ENCODE measurements at regions not wholly inside any gene's neighbourhood (a gene's known extent, or its start where the extent isn't known, plus 50 kb on each side); places are given as distances from the start of the nearest gene placed in this dataset.

DNA sequence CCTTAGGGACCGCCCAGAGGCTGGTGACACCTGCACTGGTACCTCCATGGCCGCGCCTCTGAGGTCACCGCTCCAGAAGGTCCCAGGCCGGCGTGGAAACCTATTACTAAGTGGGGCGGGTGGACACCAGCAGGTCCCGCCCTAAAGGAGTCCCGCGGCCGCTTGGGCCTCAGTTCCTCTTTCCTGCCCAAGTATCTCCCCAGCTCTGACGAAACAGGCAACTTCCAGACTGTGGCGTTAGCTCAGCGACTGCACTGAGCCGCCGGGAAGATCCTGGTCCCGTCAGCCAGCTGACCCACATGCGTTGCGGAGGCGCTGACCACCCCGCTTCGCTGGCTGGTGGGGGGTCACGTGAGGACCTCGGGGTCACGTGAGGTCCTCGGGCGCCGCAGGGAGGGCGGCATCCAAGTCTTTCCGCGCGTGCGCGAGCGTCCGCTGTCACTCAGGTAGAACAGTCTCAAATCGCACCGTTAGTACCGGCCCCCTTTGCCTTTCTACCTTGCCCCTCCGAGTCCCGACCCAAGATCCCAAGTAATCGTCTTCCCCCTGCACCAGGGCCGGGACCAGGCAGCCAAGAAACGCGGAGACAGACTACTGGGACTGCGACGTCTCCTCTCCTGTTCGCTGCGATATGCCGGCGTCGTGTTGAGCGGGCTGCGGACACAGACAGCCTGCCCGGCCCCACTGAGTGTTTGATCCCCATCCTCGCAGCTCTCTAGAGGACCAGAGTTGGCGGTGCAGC, 53.7 kb upstream of the KDM4C start:
- ChIA-PET POLR2A (ENCODE audit: unreplicated experiment) (no interaction called here), CTCF (no interaction called here)
- intact Hi-C loops (cut with micrococcal nuclease), result no loop called here
- ATAC-seq (peak; percentile 80), DNase-seq (peak; percentile 35)
- Histone ChIP-seq H2AFZ (ENCODE audit: low read length) (peak overlapping the region; percentile 82), H3K27me3 (ENCODE audit: low read length) (no peaks in the 10 kb centered on the region), H3F3A (ENCODE audit: low read length, unreplicated experiment) (no peaks in the 10 kb centered on the region), H4K20me1 (ENCODE audit: low read length) (no peaks in the 10 kb centered on the region), H3K9ac (ENCODE audit: low read length) (no peak overlapping the region), H3K9me3 (ENCODE audit: low read length) (no peaks in the 10 kb centered on the region), H3K4me1 (ENCODE audit: insufficient read depth, low read length) (no peaks in the 10 kb centered on the region), H3K27ac (ENCODE audit: low read length) (no peak overlapping the region), H3K36me3 (ENCODE audit: low read depth, low read length) (no peaks in the 10 kb centered on the region), H3K79me2 (ENCODE audit: low read length) (no peaks in the 10 kb centered on the region), H3K9me2 (replicated peaks; ENCODE audit: low read length) (no peaks in the 10 kb centered on the region), H3K4me3 (ENCODE audit: low read length) (peak overlapping the region; percentile 61), H3K4me2 (ENCODE audit: low read length) (peak overlapping the region; percentile 83)
- TSS peak; percentile 66 for BruUV-seq (replicated peaks)
- TF ChIP-seq EZH2phosphoT487 (IDR thresholded peaks at IDR 0.05; ENCODE audit: borderline replicate concordance, low read length) (no peak), EZH2 (IDR thresholded peaks at IDR 0.05; ENCODE audit: low read length, unreplicated experiment) (no peak)
- TF ChIP-seq, protein P1, sequence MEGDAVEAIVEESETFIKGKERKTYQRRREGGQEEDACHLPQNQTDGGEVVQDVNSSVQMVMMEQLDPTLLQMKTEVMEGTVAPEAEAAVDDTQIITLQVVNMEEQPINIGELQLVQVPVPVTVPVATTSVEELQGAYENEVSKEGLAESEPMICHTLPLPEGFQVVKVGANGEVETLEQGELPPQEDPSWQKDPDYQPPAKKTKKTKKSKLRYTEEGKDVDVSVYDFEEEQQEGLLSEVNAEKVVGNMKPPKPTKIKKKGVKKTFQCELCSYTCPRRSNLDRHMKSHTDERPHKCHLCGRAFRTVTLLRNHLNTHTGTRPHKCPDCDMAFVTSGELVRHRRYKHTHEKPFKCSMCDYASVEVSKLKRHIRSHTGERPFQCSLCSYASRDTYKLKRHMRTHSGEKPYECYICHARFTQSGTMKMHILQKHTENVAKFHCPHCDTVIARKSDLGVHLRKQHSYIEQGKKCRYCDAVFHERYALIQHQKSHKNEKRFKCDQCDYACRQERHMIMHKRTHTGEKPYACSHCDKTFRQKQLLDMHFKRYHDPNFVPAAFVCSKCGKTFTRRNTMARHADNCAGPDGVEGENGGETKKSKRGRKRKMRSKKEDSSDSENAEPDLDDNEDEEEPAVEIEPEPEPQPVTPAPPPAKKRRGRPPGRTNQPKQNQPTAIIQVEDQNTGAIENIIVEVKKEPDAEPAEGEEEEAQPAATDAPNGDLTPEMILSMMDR (conservative IDR thresholded peaks at IDR 0.05; ENCODE audit: low read depth, low read length), result no peak

DNA sequence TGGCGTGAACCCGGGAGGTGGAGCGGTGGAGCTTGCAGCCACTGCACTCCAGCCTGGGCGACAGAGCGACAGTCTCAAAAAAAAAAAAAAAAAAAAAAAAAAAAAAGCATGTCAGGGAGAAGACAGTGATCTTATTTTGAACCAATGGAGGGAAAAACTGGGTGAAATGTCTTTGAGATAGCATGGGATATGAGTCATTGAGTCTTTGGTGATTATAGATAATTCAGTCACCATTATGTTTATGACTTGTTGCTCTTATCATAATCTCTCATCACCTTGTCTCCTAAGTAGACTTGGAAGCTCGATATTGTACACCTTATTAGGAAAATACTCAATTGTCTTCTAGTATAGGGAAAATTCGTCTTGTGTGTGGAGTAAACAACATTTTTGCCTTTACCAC, 55.1 kb upstream of the KDM4C start:
- ATAC-seq, result no peak
- TF ChIP-seq, protein P1 (conservative IDR thresholded peaks at IDR 0.05; ENCODE audit: low read depth, low read length), result no peak
- TF ChIP-seq EZH2phosphoT487 (IDR thresholded peaks at IDR 0.05; ENCODE audit: borderline replicate concordance, low read length), result no peak
- TF ChIP-seq EZH2 (IDR thresholded peaks at IDR 0.05; ENCODE audit: low read length, unreplicated experiment), result no peak

DNA sequence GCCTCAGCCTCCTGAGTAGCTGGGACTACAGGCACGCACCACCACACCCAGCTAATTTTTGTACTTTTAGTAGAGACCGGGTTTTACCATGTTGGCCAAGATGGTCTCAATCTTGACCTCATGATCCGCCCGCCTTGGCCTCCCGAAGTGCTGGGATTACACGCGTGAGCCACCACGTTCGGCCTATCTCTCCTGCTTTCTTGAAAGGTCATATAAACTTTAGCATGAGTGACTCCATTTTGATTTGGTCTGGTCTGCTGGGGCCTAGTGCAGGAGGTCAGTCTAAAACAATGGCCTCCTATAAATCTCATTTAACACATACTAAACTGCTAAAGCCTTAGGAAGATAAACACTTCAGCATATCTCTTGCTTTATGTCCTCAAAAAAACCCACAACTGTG, 50.6 kb upstream of the GLDC start:
- POLR2A ChIA-PET (ENCODE audit: unreplicated experiment), result no interaction called here

More for the DNA sequence above, 55.1 kb upstream of the KDM4C start:
- DNase-seq, result no peak
- no peak overlapping the region for H3K9ac ChIP-seq (ENCODE audit: low read length)
- no peaks in the 10 kb centered on the region for H4K20me1 ChIP-seq (ENCODE audit: low read length)
- H3K36me3 ChIP-seq (ENCODE audit: low read depth, low read length), result no peaks in the 10 kb centered on the region
- no peak overlapping the region for H3K27ac ChIP-seq (ENCODE audit: low read length)
- no peaks in the 10 kb centered on the region for H3F3A ChIP-seq (ENCODE audit: low read length, unreplicated experiment)
- CTCF ChIA-PET, result no interaction called here
- H3K4me2 ChIP-seq (ENCODE audit: low read length), result no peak overlapping the region
- H3K9me2 ChIP-seq (replicated peaks; ENCODE audit: low read length), result no peaks in the 10 kb centered on the region
- BruUV-seq (replicated peaks), result no TSS peak
- intact Hi-C loops (cut with micrococcal nuclease), result no loop called here
- H3K4me1 ChIP-seq (ENCODE audit: insufficient read depth, low read length), result no peaks in the 10 kb centered on the region
- no peak overlapping the region for H2AFZ ChIP-seq (ENCODE audit: low read length)
- H3K4me3 ChIP-seq (ENCODE audit: low read length), result no peak overlapping the region
- H3K79me2 ChIP-seq (ENCODE audit: low read length), result no peaks in the 10 kb centered on the region
- H3K27me3 ChIP-seq (ENCODE audit: low read length), result no peaks in the 10 kb centered on the region
- H3K9me3 ChIP-seq (ENCODE audit: low read length), result no peaks in the 10 kb centered on the region
- POLR2A ChIA-PET (ENCODE audit: unreplicated experiment), result no interaction called here

More for the DNA sequence above, 50.6 kb upstream of the GLDC start:
- H3K4me2 ChIP-seq (ENCODE audit: low read length), result no peak overlapping the region
- H4K20me1 ChIP-seq (ENCODE audit: low read length), result no peaks in the 10 kb centered on the region
- H3K36me3 ChIP-seq (ENCODE audit: low read depth, low read length), result no peaks in the 10 kb centered on the region
- TF ChIP-seq, protein P1 (conservative IDR thresholded peaks at IDR 0.05; ENCODE audit: low read depth, low read length), result no peak
- TF ChIP-seq EZH2 (IDR thresholded peaks at IDR 0.05; ENCODE audit: low read length, unreplicated experiment) (no peak), EZH2phosphoT487 (IDR thresholded peaks at IDR 0.05; ENCODE audit: borderline replicate concordance, low read length) (no peak)
- CTCF ChIA-PET, result no interaction called here
- H3K9me2 ChIP-seq (replicated peaks; ENCODE audit: low read length), result no peaks in the 10 kb centered on the region
- no peak for ATAC-seq
- H3K9ac ChIP-seq (ENCODE audit: low read length), result no peak overlapping the region
- DNase-seq, result no peak
- no peaks in the 10 kb centered on the region for H3F3A ChIP-seq (ENCODE audit: low read length, unreplicated experiment)
- H3K79me2 ChIP-seq (ENCODE audit: low read length), result no peaks in the 10 kb centered on the region
- no peak overlapping the region for H3K27ac ChIP-seq (ENCODE audit: low read length)
- no peaks in the 10 kb centered on the region for H3K27me3 ChIP-seq (ENCODE audit: low read length)
- H3K4me3 ChIP-seq (ENCODE audit: low read length), result no peak overlapping the region
- no peak overlapping the region for H2AFZ ChIP-seq (ENCODE audit: low read length)
- no peaks in the 10 kb centered on the region for H3K4me1 ChIP-seq (ENCODE audit: insufficient read depth, low read length)
- no TSS peak for BruUV-seq (replicated peaks)
- intact Hi-C loops (cut with micrococcal nuclease), result no loop called here
- H3K9me3 ChIP-seq (ENCODE audit: low read length), result no peaks in the 10 kb centered on the region

Measured in PC-3 (cell line).